DMS79 treated with DMSO at 0.1 percent for 48 hours (cell line): ENCODE measurements at regions not wholly inside any gene's neighbourhood (a gene's known extent, or its start where the extent isn't known, plus 50 kb on each side); places are given as distances from the start of the nearest gene placed in this dataset.

Experiments used
- DNase-seq: peaks from one replicate; lab custom pipeline; 2025; lab: John Stamatoyannopoulos, UW

GRCh38 chr22:44442186-44442815 is 55.7 kb downstream of the RTL6 start:
- DNase-seq, result no peak

GRCh38 chr22:44441401-44442185 is 56.4 kb downstream of the RTL6 start:
- DNase-seq, result no peak

- no peak for DNase-seq
Observed at GRCh38 chr22:44440224-44441160, 57.5 kb downstream of the RTL6 start.

GRCh38 chr22:44439356-44440223 is 58.4 kb downstream of the RTL6 start:
- no peak for DNase-seq

- DNase-seq, result no peak
Observed at GRCh38 chr22:44438481-44439131, 59.4 kb downstream of the RTL6 start.

GRCh38 chr22:44438056-44438455 is 60.0 kb downstream of the RTL6 start:
- no peak for DNase-seq

GRCh38 chr22:44437216-44438055 is 60.6 kb downstream of the RTL6 start:
- no peak for DNase-seq

- DNase-seq, result no peak
Observed at GRCh38 chr22:44436736-44437135, 61.3 kb downstream of the RTL6 start.

GRCh38 chr22:44431256-44431655 is 66.8 kb downstream of the RTL6 start:
- DNase-seq, result no peak

GRCh38 chr22:44430716-44431115 is 67.3 kb downstream of the RTL6 start:
- no peak for DNase-seq

GRCh38 chr22:44429941-44430587 is 68.0 kb downstream of the RTL6 start:
- no peak for DNase-seq

GRCh38 chr22:44428941-44429830 is 68.8 kb downstream of the RTL6 start:
- DNase-seq, result no peak

- DNase-seq, result no peak
Observed at GRCh38 chr22:44427611-44428470, 70.2 kb downstream of the RTL6 start.

GRCh38 chr22:44426981-44427380 is 71.1 kb downstream of the RTL6 start:
- DNase-seq, result no peak

GRCh38 chr22:44425694-44426045 is 72.4 kb downstream of the RTL6 start:
- DNase-seq, result no peak

GRCh38 chr22:44424867-44425693 is 73.0 kb downstream of the RTL6 start:
- no peak for DNase-seq

- DNase-seq, result no peak
Observed at GRCh38 chr22:44424359-44424682, 73.7 kb downstream of the RTL6 start.
